Stimulated activated naive CD8-positive, alpha-beta T cell treated with anti-CD3 and anti-CD28 coated beads, Interleukin-15, amount 100 ng/mL, for 72 hours (primary cell): ENCODE measurements at regions not wholly inside any gene's neighbourhood (a gene's known extent, or its start where the extent isn't known, plus 50 kb on each side); places are given as distances from the start of the nearest gene placed in this dataset.

ENCODE experiments used
- ATAC-seq: fragments of 150-1000 bp; cut with Tn5 transposase; 2 replicates; pipeline ENCODE4 v1.10.0; 2021; ENCODE audit warnings: mild to moderate bottlenecking, moderate library complexity
- DNase-seq, 2 donors: peaks; one replicate each; pipeline ENCODE4 v3.0.0; 2021 to 2022
- H3K27ac Mint-ChIP-seq, 2 donors: one replicate each; pipeline ENCODE4 v1.8.0; 2022; ENCODE audit warnings: mild to moderate bottlenecking in 2 of 2, mixed read lengths in 2 of 2, moderate library complexity in 2 of 2
- H3K27me3 Mint-ChIP-seq: one replicate; pipeline ENCODE4 v1.8.0; 2022; ENCODE audit warnings: mixed read lengths
- H3K4me1 Mint-ChIP-seq: one replicate; pipeline ENCODE4 v1.8.0; 2022; ENCODE audit warnings: mild to moderate bottlenecking, mixed read lengths
- H3K4me3 Mint-ChIP-seq, 2 donors: one replicate each; pipeline ENCODE4 v1.8.0; 2022; ENCODE audit warnings: mild to moderate bottlenecking in 2 of 2, mixed read lengths in 2 of 2, moderate library complexity in 1 of 2
- H3K9me3 Mint-ChIP-seq, 2 donors: one replicate each; pipeline ENCODE4 v1.8.0; 2022; ENCODE audit warnings: mixed read lengths in 2 of 2

GRCh38 chr2:13128139-13128538 is 411.4 kb downstream of the TRIB2 start:
- H3K9me3 Mint-ChIP-seq, result no peaks in the 10 kb centered on the region
- ATAC-seq, result no peak
- H3K27me3 Mint-ChIP-seq, result peaks cover 7% of the 10 kb centered on the region
- DNase-seq, result no peak
- H3K4me1 Mint-ChIP-seq, result no peaks in the 10 kb centered on the region
- no peak overlapping the region for H3K27ac Mint-ChIP-seq
- H3K4me3 Mint-ChIP-seq, result no peak overlapping the region

- no peaks in the 10 kb centered on the region for H3K9me3 Mint-ChIP-seq
- no peak overlapping the region for H3K27ac Mint-ChIP-seq
- DNase-seq (no peak), ATAC-seq (no peak)
- no peaks in the 10 kb centered on the region for H3K27me3 Mint-ChIP-seq
- no peaks in the 10 kb centered on the region for H3K4me1 Mint-ChIP-seq
- H3K4me3 Mint-ChIP-seq, result no peak overlapping the region
Measured at GRCh38 chr2:13135369-13135768, 418.6 kb downstream of the TRIB2 start.

GRCh38 chr2:13135856-13136255 is 419.1 kb downstream of the TRIB2 start:
- no peak overlapping the region for H3K4me3 Mint-ChIP-seq
- H3K4me1 Mint-ChIP-seq, result no peaks in the 10 kb centered on the region
- DNase-seq (no peak), ATAC-seq (no peak)
- H3K9me3 Mint-ChIP-seq, result no peaks in the 10 kb centered on the region
- peak overlapping the region in 1 of 2 donors; percentile 76 for H3K27ac Mint-ChIP-seq
- no peaks in the 10 kb centered on the region for H3K27me3 Mint-ChIP-seq

- H3K4me3 Mint-ChIP-seq, result no peak overlapping the region
- H3K27me3 Mint-ChIP-seq, result peaks cover 7% of the 10 kb centered on the region
- DNase-seq (no peak), ATAC-seq (no peak)
- H3K27ac Mint-ChIP-seq, result no peak overlapping the region
- H3K4me1 Mint-ChIP-seq, result no peaks in the 10 kb centered on the region
- H3K9me3 Mint-ChIP-seq, result peaks cover 4 to 6% of the 10 kb centered on the region in 2 donors
Measured at GRCh38 chr2:13137679-13138078, 420.9 kb downstream of the TRIB2 start.

GRCh38 chr2:13141315-13141714 is 424.6 kb downstream of the TRIB2 start:
- ATAC-seq (no peak), DNase-seq (no peak)
- Mint-ChIP-seq H3K4me1 (no peaks in the 10 kb centered on the region), H3K27me3 (peaks cover 7% of the 10 kb centered on the region), H3K9me3 (peaks cover 4 to 6% of the 10 kb centered on the region in 2 donors), H3K27ac (no peak overlapping the region), H3K4me3 (no peak overlapping the region)

- Mint-ChIP-seq H3K27me3 (peaks cover 7% of the 10 kb centered on the region), H3K9me3 (peaks cover 4 to 6% of the 10 kb centered on the region in 2 donors), H3K27ac (no peak overlapping the region), H3K4me1 (no peaks in the 10 kb centered on the region), H3K4me3 (no peak overlapping the region)
- ATAC-seq, result no peak
- DNase-seq, result no peak
Measured at GRCh38 chr2:13143451-13143850, 426.7 kb downstream of the TRIB2 start.

- Mint-ChIP-seq H3K4me3 (no peak overlapping the region), H3K4me1 (no peaks in the 10 kb centered on the region), H3K27ac (no peak overlapping the region), H3K27me3 (no peaks in the 10 kb centered on the region), H3K9me3 (no peaks in the 10 kb centered on the region)
- DNase-seq (no peak), ATAC-seq (no peak)
Measured at GRCh38 chr2:13156916-13157315, 440.2 kb downstream of the TRIB2 start.

GRCh38 chr2:13158466-13158865 is 441.7 kb downstream of the TRIB2 start:
- H3K27ac Mint-ChIP-seq, result no peak overlapping the region
- H3K4me1 Mint-ChIP-seq, result no peaks in the 10 kb centered on the region
- no peak for DNase-seq
- ATAC-seq, result no peak
- no peaks in the 10 kb centered on the region for H3K27me3 Mint-ChIP-seq
- H3K4me3 Mint-ChIP-seq, result no peak overlapping the region
- no peaks in the 10 kb centered on the region for H3K9me3 Mint-ChIP-seq

GRCh38 chr2:13180729-13181128 is 464.0 kb downstream of the TRIB2 start:
- H3K4me3 Mint-ChIP-seq, result no peak overlapping the region
- ATAC-seq (no peak), DNase-seq (no peak)
- peaks cover under 1 to 14% of the 10 kb centered on the region in 2 donors for H3K9me3 Mint-ChIP-seq
- no peaks in the 10 kb centered on the region for H3K4me1 Mint-ChIP-seq
- H3K27me3 Mint-ChIP-seq, result no peaks in the 10 kb centered on the region
- no peak overlapping the region for H3K27ac Mint-ChIP-seq

GRCh38 chr2:13193075-13193474 is 476.3 kb downstream of the TRIB2 start:
- H3K27me3 Mint-ChIP-seq, result peaks cover 7% of the 10 kb centered on the region
- peak; percentile 60 for ATAC-seq

GRCh38 chr2:13193900-13194299 is 477.2 kb downstream of the TRIB2 start:
- peaks cover 7% of the 10 kb centered on the region for H3K27me3 Mint-ChIP-seq
- no peak for DNase-seq
- no peaks in the 10 kb centered on the region for H3K9me3 Mint-ChIP-seq
- no peak overlapping the region for H3K4me3 Mint-ChIP-seq
- no peaks in the 10 kb centered on the region for H3K4me1 Mint-ChIP-seq
- ATAC-seq, result peak; percentile 45
- H3K27ac Mint-ChIP-seq, result no peak overlapping the region

More at GRCh38 chr2:13193075-13193474, 476.3 kb downstream of the TRIB2 start:
- DNase-seq, result no peak
- Mint-ChIP-seq H3K27ac (no peak overlapping the region), H3K9me3 (no peaks in the 10 kb centered on the region), H3K4me1 (no peaks in the 10 kb centered on the region), H3K4me3 (no peak overlapping the region)

GRCh38 chr2:13195270-13195669 is 478.5 kb downstream of the TRIB2 start:
- DNase-seq (no peak), ATAC-seq (no peak)
- Mint-ChIP-seq H3K27me3 (peaks cover 7% of the 10 kb centered on the region), H3K4me3 (no peak overlapping the region), H3K27ac (no peak overlapping the region), H3K4me1 (no peaks in the 10 kb centered on the region), H3K9me3 (no peaks in the 10 kb centered on the region)

- no peak for DNase-seq
Measured at GRCh38 chr2:13197248-13197647, 480.5 kb downstream of the TRIB2 start.

GRCh38 chr2:13201924-13202323 is 485.2 kb downstream of the TRIB2 start:
- DNase-seq (no peak), ATAC-seq (no peak)
- peaks cover 7% of the 10 kb centered on the region for H3K27me3 Mint-ChIP-seq
- H3K4me1 Mint-ChIP-seq, result no peaks in the 10 kb centered on the region
- H3K27ac Mint-ChIP-seq, result no peak overlapping the region
- H3K4me3 Mint-ChIP-seq, result no peak overlapping the region
- H3K9me3 Mint-ChIP-seq, result no peaks in the 10 kb centered on the region

More at GRCh38 chr2:13197248-13197647, 480.5 kb downstream of the TRIB2 start:
- Mint-ChIP-seq H3K27ac (no peak overlapping the region), H3K4me3 (no peak overlapping the region), H3K9me3 (no peaks in the 10 kb centered on the region), H3K4me1 (no peaks in the 10 kb centered on the region), H3K27me3 (peaks cover 7% of the 10 kb centered on the region)
- ATAC-seq, result no peak

- Mint-ChIP-seq H3K27ac (no peak overlapping the region), H3K4me1 (no peaks in the 10 kb centered on the region), H3K9me3 (peaks cover 5 to 29% of the 10 kb centered on the region in 2 donors), H3K27me3 (no peaks in the 10 kb centered on the region), H3K4me3 (no peak overlapping the region)
- no peak for ATAC-seq
- DNase-seq, result no peak
Measured at GRCh38 chr2:13212115-13212514, 495.4 kb downstream of the TRIB2 start.

GRCh38 chr2:13218205-13218604 is 501.5 kb downstream of the TRIB2 start:
- no peak overlapping the region for H3K27ac Mint-ChIP-seq
- H3K9me3 Mint-ChIP-seq, result peaks cover 0 to 25% of the 10 kb centered on the region in 2 donors
- ATAC-seq, result no peak
- no peak overlapping the region for H3K4me3 Mint-ChIP-seq
- no peaks in the 10 kb centered on the region for H3K4me1 Mint-ChIP-seq
- DNase-seq, result no peak
- no peaks in the 10 kb centered on the region for H3K27me3 Mint-ChIP-seq

GRCh38 chr2:13227578-13227977 is 510.8 kb downstream of the TRIB2 start:
- no peak for ATAC-seq
- H3K9me3 Mint-ChIP-seq, result no peaks in the 10 kb centered on the region
- no peak overlapping the region for H3K27ac Mint-ChIP-seq
- no peak overlapping the region for H3K4me3 Mint-ChIP-seq
- no peaks in the 10 kb centered on the region for H3K4me1 Mint-ChIP-seq
- H3K27me3 Mint-ChIP-seq, result no peaks in the 10 kb centered on the region
- DNase-seq, result no peak
